HEK293 (cell line): ENCODE measurements at regions not wholly inside any gene's neighbourhood (a gene's known extent, or its start where the extent isn't known, plus 50 kb on each side); places are given as distances from the start of the nearest gene placed in this dataset.

Source experiments
- KLF16 ChIP-seq: fragments of 450-650 bp; formaldehyde crosslinking; IDR thresholded peaks from 2 replicates; pipeline ENCODE4 v1.5.1; 2017; ENCODE audit warnings: missing biosample characterization, missing genetic modification characterization
- TRIM28 ChIP-seq: IDR thresholded peaks from 2 replicates; pipeline ENCODE4 v1.6.1; 2011; ENCODE audit warnings: low read length, control low read depth, borderline replicate concordance
- ZFP41 ChIP-seq: fragments of 450-650 bp; formaldehyde crosslinking; IDR thresholded peaks from 2 replicates; pipeline ENCODE4 v1.5.1; 2016; ENCODE audit warnings: missing biosample characterization, missing genetic modification characterization, borderline replicate concordance
- ZNF174 ChIP-seq: fragments of 450-650 bp; formaldehyde crosslinking; IDR thresholded peaks from 2 replicates; pipeline ENCODE4 v1.5.0; 2017; ENCODE audit warnings: missing biosample characterization, mild to moderate bottlenecking, missing genetic modification characterization
- ZNF223 ChIP-seq: fragments of 450-650 bp; formaldehyde crosslinking; IDR thresholded peaks from 2 replicates; pipeline ENCODE4 v1.5.1; 2016; ENCODE audit warnings: missing biosample characterization, missing genetic modification characterization
- ZSCAN30 ChIP-seq: fragments of 450-650 bp; IDR thresholded peaks from 2 replicates; pipeline ENCODE4 v1.5.1; 2018; ENCODE audit warnings: missing biosample characterization, mild to moderate bottlenecking, missing genetic modification characterization, moderate library complexity

- no peak for TF ChIP-seq TRIM28
- TF ChIP-seq ZNF223 (tag by site-specific recombination) = no peak
- TF ChIP-seq ZNF174 = no peak
- no peak for TF ChIP-seq ZFP41
- no peak for TF ChIP-seq ZSCAN30 (tag by site-specific recombination)
- no peak for TF ChIP-seq KLF16 (tag by site-specific recombination)
Observed at GRCh38 chr21:17146426-17146825, 366.4 kb upstream of the CXADR start.
